KOPT-K1 (cell line): ENCODE measurements at regions not wholly inside any gene's neighbourhood (a gene's known extent, or its start where the extent isn't known, plus 50 kb on each side); places are given as distances from the start of the nearest gene placed in this dataset.
"Not testable (repeated sequence)": the region's sequence is repeated elsewhere in the genome, so short reads cannot be mapped to it uniquely, and the experiment has no call there.

Experiments
- H3K27ac ChIP-seq: fragments of 200-600 bp; sonication (generic); 2 replicates; pipeline ENCODE4 v1.5.1; 2016; ENCODE audit warnings: antibody characterized with exemption, mild to moderate bottlenecking, low read depth, low read length; ENCODE audit not compliant: poor library complexity, severe bottlenecking
- H3K36me3 ChIP-seq: fragments of 200-600 bp; sonication (generic); 2 replicates; pipeline ENCODE4 v1.5.1; 2017; ENCODE audit warnings: antibody characterized with exemption, mild to moderate bottlenecking, low read length, moderate library complexity; ENCODE audit not compliant: insufficient read depth
- H3K9me3 ChIP-seq: fragments of 200-600 bp; sonication (generic); 2 replicates; pipeline ENCODE4 v1.5.1; 2017; ENCODE audit warnings: antibody characterized with exemption, low read length, mild to moderate bottlenecking; ENCODE audit not compliant: insufficient read depth, poor library complexity, severe bottlenecking

DNA sequence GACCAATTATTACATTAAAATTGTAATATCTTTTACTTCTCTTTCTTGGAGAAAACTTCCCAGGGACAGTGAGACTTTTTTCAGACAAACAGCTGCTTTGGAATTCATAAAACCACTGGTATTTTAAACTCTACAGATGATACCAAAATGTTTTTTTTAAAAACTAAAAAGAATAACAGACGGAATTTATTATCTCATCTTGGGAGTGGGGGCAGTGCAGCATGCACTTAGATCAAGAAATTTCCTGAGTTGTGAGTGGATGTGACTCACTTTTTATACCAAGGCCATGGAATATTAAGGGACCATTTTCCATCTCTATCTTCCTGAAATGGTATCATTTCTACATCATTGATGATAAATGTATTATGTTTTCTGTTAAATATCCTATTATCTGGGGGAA, 422.8 kb upstream of the HNRNPA3 start:
- Histone ChIP-seq H3K36me3 (no peaks in the 10 kb centered on the region), H3K27ac (no peak overlapping the region)

DNA sequence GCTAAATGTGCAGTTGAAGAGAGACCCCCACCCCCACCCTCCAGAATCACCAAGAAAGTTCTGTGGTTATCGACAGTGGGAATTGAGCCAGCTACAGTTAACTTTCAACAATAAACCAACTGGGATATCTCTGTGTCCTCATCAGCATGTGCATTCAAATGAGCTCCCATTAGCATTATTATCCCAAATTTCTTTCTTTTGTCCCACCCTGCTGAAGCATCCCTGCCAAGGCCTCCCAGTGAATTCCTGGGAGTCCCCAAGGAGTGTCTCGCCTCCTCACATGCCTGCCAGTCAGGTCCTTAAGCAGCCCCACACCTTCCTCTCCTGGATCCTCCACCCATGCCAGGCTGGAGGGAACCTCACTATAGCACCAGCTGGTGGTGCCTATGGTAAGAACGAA, 422.1 kb upstream of the HNRNPA3 start:
- H3K27ac ChIP-seq, result no peak overlapping the region
- H3K9me3 ChIP-seq, result no peaks in the 10 kb centered on the region
- H3K36me3 ChIP-seq, result no peaks in the 10 kb centered on the region

More for the DNA sequence above, 422.8 kb upstream of the HNRNPA3 start:
- no peaks in the 10 kb centered on the region for H3K9me3 ChIP-seq

GRCh38 chr2:176793792-176794191, 418.8 kb upstream of the HNRNPA3 start:
- no peak overlapping the region for H3K27ac ChIP-seq
- no peaks in the 10 kb centered on the region for H3K36me3 ChIP-seq
- H3K9me3 ChIP-seq, result no peaks in the 10 kb centered on the region

DNA sequence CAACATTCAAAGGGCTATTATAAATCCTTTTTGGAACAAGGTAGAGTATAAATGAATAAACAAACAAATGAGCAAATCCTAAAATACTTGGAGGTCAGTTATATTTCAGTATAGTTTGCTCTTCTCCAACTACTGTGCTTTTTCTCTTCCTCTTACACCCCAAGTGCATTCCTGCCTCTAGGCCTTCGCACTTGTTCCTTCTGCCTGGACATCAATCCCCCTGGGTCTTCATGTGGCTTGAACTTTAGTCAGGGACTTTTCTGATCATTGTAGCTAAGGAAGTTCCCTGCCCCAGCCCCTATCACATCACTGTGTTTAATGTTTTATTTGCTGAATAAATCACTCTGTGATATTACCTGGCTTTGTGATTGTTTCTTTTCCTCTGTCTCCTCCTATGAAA, 418.2 kb upstream of the HNRNPA3 start:
- Histone ChIP-seq H3K27ac (no peak overlapping the region), H3K9me3 (no peaks in the 10 kb centered on the region), H3K36me3 (no peaks in the 10 kb centered on the region)

- H3K27ac ChIP-seq, result no peak overlapping the region
- H3K36me3 ChIP-seq, result no peaks in the 10 kb centered on the region
- H3K9me3 ChIP-seq, result no peaks in the 10 kb centered on the region
Observed at GRCh38 chr2:176795823-176796222, 416.8 kb upstream of the HNRNPA3 start.

DNA sequence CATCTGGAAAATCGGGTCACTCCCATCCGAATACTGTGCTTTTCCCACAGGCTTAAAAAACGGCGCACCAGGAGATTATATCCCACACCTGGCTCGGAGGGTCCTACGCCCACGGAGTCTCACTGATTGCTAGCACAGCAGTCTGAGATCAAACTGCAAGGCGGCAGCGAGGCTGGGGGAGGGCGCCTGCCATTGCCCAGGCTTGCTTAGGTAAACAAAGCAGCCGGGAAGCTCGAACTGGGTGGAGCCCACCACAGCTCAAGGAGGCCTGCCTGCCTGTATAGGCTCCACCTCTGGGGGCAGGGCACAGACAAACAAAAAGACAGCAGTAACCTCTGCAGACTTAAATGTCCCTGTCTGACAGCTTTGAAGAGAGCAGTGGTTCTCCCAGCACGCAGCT, 415.9 kb upstream of the HNRNPA3 start:
- not testable (repeated sequence) for H3K27ac ChIP-seq, H3K36me3 ChIP-seq, H3K9me3 ChIP-seq

DNA sequence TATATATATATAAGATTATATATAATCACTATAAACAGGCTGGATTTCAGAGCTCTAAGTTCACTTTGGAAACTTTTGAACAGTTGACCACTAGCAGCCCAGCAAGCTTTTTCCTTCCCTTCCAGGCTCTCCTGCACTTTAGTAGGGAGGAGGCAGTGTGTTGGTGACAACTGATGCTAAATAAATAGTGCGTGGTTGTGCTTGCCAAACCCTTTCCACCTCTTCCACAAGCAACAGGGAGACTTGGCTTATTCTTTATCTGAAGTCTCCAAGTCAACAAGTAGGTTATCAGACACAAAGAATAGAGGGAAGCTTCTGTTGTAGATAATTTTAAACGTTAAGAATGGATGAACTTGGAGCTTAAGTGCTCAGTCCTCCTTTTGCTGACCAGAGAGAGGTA, 408.2 kb upstream of the HNRNPA3 start:
- no peaks in the 10 kb centered on the region for H3K9me3 ChIP-seq
- no peak overlapping the region for H3K27ac ChIP-seq
- H3K36me3 ChIP-seq, result no peaks in the 10 kb centered on the region

GRCh38 chr2:176805345-176805744, 407.2 kb upstream of the HNRNPA3 start:
- Histone ChIP-seq H3K36me3 (no peaks in the 10 kb centered on the region), H3K27ac (no peak overlapping the region), H3K9me3 (no peaks in the 10 kb centered on the region)

DNA sequence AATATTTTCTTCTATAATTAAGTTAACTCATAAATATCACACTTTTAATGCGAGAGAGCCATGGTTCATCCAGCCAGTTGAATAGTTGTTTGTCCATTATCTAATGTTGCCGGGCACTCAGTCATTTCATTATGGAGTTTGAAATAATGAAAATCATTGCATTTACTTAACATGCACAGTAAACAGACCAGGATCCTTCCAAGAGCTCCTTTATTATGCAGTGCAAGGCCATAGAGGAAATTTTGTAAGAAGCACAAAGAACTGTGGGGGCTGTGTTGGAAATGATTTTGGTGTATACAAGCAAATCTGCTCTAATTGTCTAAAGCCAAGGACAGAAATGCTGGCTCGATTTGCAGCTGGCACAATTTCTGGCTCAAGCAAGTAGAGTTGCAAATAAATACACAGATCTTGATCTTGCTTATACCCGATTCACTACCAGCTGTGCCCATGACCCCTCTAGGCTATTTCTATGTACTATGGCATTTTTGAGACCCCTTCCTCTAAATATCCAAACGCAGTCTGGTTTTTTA, 400.3 kb upstream of the HNRNPA3 start:
- no peaks in the 10 kb centered on the region for H3K36me3 ChIP-seq
- no peak overlapping the region for H3K27ac ChIP-seq
- no peaks in the 10 kb centered on the region for H3K9me3 ChIP-seq

- no peaks in the 10 kb centered on the region for H3K36me3 ChIP-seq
- no peak overlapping the region for H3K27ac ChIP-seq
- H3K9me3 ChIP-seq, result no peaks in the 10 kb centered on the region
Observed at GRCh38 chr2:176813156-176813555, 399.4 kb upstream of the HNRNPA3 start.

- Histone ChIP-seq H3K9me3 (no peaks in the 10 kb centered on the region), H3K36me3 (no peaks in the 10 kb centered on the region), H3K27ac (no peak overlapping the region)
Observed at GRCh38 chr2:176813621-176814049, 399.0 kb upstream of the HNRNPA3 start.

GRCh38 chr2:176814274-176814673, 398.3 kb upstream of the HNRNPA3 start:
- Histone ChIP-seq H3K9me3 (no peaks in the 10 kb centered on the region), H3K27ac (no peak overlapping the region), H3K36me3 (no peaks in the 10 kb centered on the region)

DNA sequence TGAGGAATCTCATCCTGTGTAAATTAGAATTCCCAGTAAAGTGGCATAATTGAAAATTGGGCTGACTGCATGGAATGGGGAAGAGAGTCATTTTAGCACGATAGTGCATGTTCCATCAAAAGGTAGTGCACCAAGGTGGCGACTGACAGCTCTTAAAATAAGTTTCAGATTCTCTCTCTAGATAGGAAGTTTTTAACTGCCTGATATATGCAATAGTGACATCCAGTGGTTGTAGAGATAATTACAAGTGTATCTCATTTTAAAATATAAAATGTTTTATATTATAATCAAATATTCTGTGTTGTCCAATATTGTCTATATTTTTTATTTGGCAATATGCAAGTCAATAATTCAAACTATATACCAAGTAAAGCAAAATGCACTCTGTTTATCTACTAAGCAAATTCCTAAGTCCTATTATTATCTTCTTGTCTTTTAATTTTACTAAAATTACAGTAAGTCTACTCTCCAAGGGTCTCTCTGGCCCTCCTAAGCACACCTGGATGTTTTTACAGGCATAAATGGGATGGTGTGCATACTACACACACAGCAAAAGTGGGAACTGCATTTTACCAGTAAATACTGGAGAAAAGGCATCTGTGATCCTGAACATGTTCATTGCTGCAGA, 397.7 kb upstream of the HNRNPA3 start:
- Histone ChIP-seq H3K36me3 (no peaks in the 10 kb centered on the region), H3K9me3 (no peaks in the 10 kb centered on the region), H3K27ac (no peak overlapping the region)

DNA sequence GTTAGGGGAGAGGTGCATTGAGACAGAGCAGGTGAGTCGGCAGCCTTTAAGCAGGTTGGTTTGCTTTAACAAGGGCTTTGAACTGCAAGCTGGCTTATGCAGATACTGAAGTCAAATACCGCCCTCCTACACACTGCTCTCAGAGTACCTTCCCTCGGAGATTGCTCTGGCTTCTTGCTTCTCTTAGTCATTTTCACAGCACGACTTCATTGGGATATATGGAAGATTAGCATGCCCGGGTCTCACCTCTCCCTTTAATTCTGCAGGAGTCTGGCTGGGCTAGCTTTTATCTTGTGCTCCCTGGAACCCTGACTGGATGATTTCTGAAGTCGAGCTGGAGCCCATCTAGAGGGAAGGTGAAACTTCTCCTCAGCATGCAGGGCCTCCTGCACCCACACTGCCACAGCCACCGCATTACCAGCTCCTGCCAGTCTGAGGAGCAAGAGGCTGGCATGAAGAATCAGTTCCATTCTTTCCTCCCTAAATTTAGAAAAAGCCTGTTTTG, 395.5 kb upstream of the HNRNPA3 start:
- no peaks in the 10 kb centered on the region for H3K9me3 ChIP-seq
- no peaks in the 10 kb centered on the region for H3K36me3 ChIP-seq
- no peak overlapping the region for H3K27ac ChIP-seq

DNA sequence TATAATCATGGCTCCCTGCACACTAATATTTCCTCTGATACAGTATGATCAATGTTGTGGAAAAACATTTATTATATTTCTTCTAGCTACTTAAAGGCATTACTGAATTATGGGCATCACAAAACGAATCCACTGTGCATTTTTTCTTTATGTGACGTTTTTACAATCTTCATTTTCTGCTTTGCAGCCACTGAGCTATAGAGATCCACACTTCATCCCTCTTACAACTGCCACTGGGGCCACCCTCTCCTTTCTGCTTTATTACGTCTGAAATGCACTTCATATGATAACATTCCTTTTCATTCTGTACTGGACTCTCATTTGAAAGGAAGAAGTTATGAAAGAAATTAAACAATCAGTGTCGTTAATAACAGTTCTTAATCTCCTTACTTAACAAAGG, 394.5 kb upstream of the HNRNPA3 start:
- Histone ChIP-seq H3K27ac (no peak overlapping the region), H3K36me3 (no peaks in the 10 kb centered on the region), H3K9me3 (no peaks in the 10 kb centered on the region)

DNA sequence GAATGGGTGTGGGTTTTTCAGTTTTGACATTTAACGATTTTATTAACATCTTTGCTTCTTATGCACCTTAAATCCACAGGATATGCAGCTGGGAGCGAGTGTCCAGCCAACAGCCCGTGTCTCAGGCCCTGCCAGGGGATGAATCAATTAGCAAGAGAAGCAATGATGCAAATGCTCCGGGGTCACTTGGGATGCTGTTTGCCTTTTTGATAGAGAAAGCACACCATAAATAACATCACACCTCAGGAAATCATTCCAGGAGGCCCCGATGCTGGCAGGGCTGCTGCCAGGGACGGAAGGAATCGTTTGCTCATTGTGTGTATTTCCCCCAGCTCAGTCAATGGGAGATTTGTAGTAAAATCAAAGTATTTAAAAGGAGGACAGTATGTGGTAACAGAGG, 394.0 kb upstream of the HNRNPA3 start:
- Histone ChIP-seq H3K36me3 (no peaks in the 10 kb centered on the region), H3K9me3 (no peaks in the 10 kb centered on the region), H3K27ac (no peak overlapping the region)
